Heart right ventricle (tissue), 16 donors: ENCODE measurements at regions not wholly inside any gene's neighbourhood (a gene's known extent, or its start where the extent isn't known, plus 50 kb on each side); places are given as distances from the start of the nearest gene placed in this dataset.

ENCODE experiments used
- ATAC-seq, 8 donors: fragments of 200-7000 bp; cut with Tn5 transposase; one replicate each; pipeline ENCODE4 v1.9.1; 2020; ENCODE audit warnings: mild to moderate bottlenecking in 8 of 8, moderate library complexity in 8 of 8, moderate number of reproducible peaks in 1 of 8
- DNase-seq, 2 donors: peaks; one replicate each; pipeline ENCODE4 v3.0.0-alpha.2; 2020
- H3K27ac ChIP-seq, 10 donors: fragments of 200-600 bp; sonication (generic) in 2 of 10; one replicate each; pipeline versions ENCODE4 v1.5.0 to v1.8.0; 2020 to 2022; ENCODE audit warnings: mild to moderate bottlenecking in 3 of 10
- H3K27me3 ChIP-seq, 7 donors: fragments of 200-600 bp; one replicate each; pipeline ENCODE4 v1.8.0; 2021 to 2022; ENCODE audit warnings: mild to moderate bottlenecking in 2 of 7
- H3K36me3 ChIP-seq, 9 donors: fragments of 200-600 bp; sonication (generic) in 1 of 9; one replicate each; pipeline versions ENCODE4 v1.5.0 to v1.8.0; 2020 to 2022; ENCODE audit warnings: mild to moderate bottlenecking in 2 of 9
- H3K4me1 ChIP-seq, 9 donors: fragments of 200-600 bp; sonication (generic) in 1 of 9; one replicate each; pipeline versions ENCODE4 v1.5.0 to v1.8.0; 2020 to 2022; ENCODE audit warnings: mild to moderate bottlenecking in 4 of 9
- H3K4me3 ChIP-seq, 10 donors: fragments of 200-600 bp; sonication (generic) in 2 of 10; one replicate each; pipeline versions ENCODE4 v1.5.0 to v1.8.0; 2020 to 2022; ENCODE audit warnings: mild to moderate bottlenecking in 7 of 10, moderate library complexity in 2 of 10
- H3K9me3 ChIP-seq, 11 donors: fragments of 200-600 bp in 10 of 11; sonication (generic) in 2 of 11; one replicate each; pipeline versions ENCODE4 v1.5.0 to v1.8.0; 2013 to 2022; ENCODE audit warnings: mild to moderate bottlenecking in 2 of 11, control low read depth in 1 of 11, moderate library complexity in 1 of 11
- WGBS, 2 donors: extraction: QIAGEN DNeasy Blood & Tissue Kit; methylation state at CpG; one replicate each; pipeline ENCODE4 v1.1.7; 2013; ENCODE audit warnings: inconsistent platforms in 1 of 2; 5-methylcytosine and 5-hydroxymethylcytosine counted together
- intact Hi-C, 10 donors: fragments of 100-400 bp; cut with DNase I; formaldehyde crosslinking; loops; one replicate each; pipeline versions ENCODE4 v1.11.1 to v1.14.2; 2022
- TF ChIP-seq, protein P1 (sequence below), 9 donors: fragments of 200-600 bp; sonication (generic) in 2 of 9; IDR thresholded peaks; one replicate each; pipeline versions ENCODE4 v1.5.0 to v1.8.0; 2021 to 2022; ENCODE audit warnings: antibody characterized with exemption in 9 of 9, mild to moderate bottlenecking in 5 of 9, moderate library complexity in 1 of 9
- donor health status: Arrhythmogenic right ventricular cardiomyopathy.
- donor health status: ischemic (EF 13 %, LVEDD 7.1; RV severe dilation, severe dysfunction).
- donor health status: healthy with polysubstance abuse.
- donor health status: DM: no; HTN: yes; CAD: no.
- donor health status: DM: no; HTN: no; CAD: no.
- donor health status: ischemic (EF 25% LVEDD 6.9; RV normal size, moderate dysfunction).
- donor health status: ischemic (EF 25% LVEDD 5.7; RV mildly dilated, moderate dysfunction).
- donor health status: healthy.
- donor health status: DM: yes; HTN: yes; CAD: no.
- donor health status: Ischemic cardiomyopathy.
- donor health status: ischemic (EF 35%, LVEDD 5.7; RV mildly dilated, moderate dysfunction).
- donor health status: nonischemic (EF 11% LVEDD 7.7; RV severe dilation, severe dysfunction).
- donor health status: DM: yes; HTN: yes; CAD: no.
- donor health status: PGD.
- donor health status: ischemic (EF 29% LVEDD 5.4; RV normal size, mild dysfunction).
- donor health status: nonischemic (EF 23%, LVEDD 6.1; RV moderate dilation, normal function).

- H3K9me3 ChIP-seq = peaks cover 0 to 8% (median 0%) of the 10 kb centered on the region in 11 donors
- no peaks in the 10 kb centered on the region for H3K27me3 ChIP-seq
- H3K36me3 ChIP-seq = no peaks in the 10 kb centered on the region
- intact Hi-C loops = no loop called here
- DNase-seq = no peak
- no peak overlapping the region for H3K27ac ChIP-seq
- TF ChIP-seq, protein P1, sequence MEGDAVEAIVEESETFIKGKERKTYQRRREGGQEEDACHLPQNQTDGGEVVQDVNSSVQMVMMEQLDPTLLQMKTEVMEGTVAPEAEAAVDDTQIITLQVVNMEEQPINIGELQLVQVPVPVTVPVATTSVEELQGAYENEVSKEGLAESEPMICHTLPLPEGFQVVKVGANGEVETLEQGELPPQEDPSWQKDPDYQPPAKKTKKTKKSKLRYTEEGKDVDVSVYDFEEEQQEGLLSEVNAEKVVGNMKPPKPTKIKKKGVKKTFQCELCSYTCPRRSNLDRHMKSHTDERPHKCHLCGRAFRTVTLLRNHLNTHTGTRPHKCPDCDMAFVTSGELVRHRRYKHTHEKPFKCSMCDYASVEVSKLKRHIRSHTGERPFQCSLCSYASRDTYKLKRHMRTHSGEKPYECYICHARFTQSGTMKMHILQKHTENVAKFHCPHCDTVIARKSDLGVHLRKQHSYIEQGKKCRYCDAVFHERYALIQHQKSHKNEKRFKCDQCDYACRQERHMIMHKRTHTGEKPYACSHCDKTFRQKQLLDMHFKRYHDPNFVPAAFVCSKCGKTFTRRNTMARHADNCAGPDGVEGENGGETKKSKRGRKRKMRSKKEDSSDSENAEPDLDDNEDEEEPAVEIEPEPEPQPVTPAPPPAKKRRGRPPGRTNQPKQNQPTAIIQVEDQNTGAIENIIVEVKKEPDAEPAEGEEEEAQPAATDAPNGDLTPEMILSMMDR (IDR thresholded peaks at IDR 0.05) = no peak
- no peak overlapping the region for H3K4me3 ChIP-seq
- WGBS, 2 donors = 79 to 86% methylated on average over 2 of the region's 2 CpGs
- no peak for ATAC-seq
- H3K4me1 ChIP-seq = no peaks in the 10 kb centered on the region
Observed at GRCh38 chr1:194267021-194267420, 1080.6 kb upstream of the B3GALT2 start.

- DNase-seq (no peak), ATAC-seq (no peak)
- H3K4me1 ChIP-seq = no peaks in the 10 kb centered on the region
- intact Hi-C loops = no loop called here
- WGBS, 2 donors = 67 to 84% methylated on average over 2 of the region's 2 CpGs
- H3K27me3 ChIP-seq = no peaks in the 10 kb centered on the region
- TF ChIP-seq, protein P1 (IDR thresholded peaks at IDR 0.05) = no peak
- H3K9me3 ChIP-seq = peaks cover 0 to 4% (median 0%) of the 10 kb centered on the region in 11 donors
- no peak overlapping the region for H3K4me3 ChIP-seq
- no peaks in the 10 kb centered on the region for H3K36me3 ChIP-seq
- no peak overlapping the region for H3K27ac ChIP-seq
Observed at GRCh38 chr1:194256010-194256409, 1069.6 kb upstream of the B3GALT2 start.

GRCh38 chr1:194252199-194252598 is 1065.8 kb upstream of the B3GALT2 start:
- H3K27ac ChIP-seq = no peak overlapping the region
- no peaks in the 10 kb centered on the region for H3K36me3 ChIP-seq
- TF ChIP-seq, protein P1 (IDR thresholded peaks at IDR 0.05) = no peak
- peaks cover 0 to 4% (median 0%) of the 10 kb centered on the region in 11 donors for H3K9me3 ChIP-seq
- H3K4me3 ChIP-seq = no peak overlapping the region
- DNase-seq = no peak
- no peak for ATAC-seq
- intact Hi-C loops = no loop called here
- no peaks in the 10 kb centered on the region for H3K27me3 ChIP-seq
- no peaks in the 10 kb centered on the region for H3K4me1 ChIP-seq
- 48 to 49% methylated on average over 1 of the region's 1 CpG for WGBS, 2 donors

DNA sequence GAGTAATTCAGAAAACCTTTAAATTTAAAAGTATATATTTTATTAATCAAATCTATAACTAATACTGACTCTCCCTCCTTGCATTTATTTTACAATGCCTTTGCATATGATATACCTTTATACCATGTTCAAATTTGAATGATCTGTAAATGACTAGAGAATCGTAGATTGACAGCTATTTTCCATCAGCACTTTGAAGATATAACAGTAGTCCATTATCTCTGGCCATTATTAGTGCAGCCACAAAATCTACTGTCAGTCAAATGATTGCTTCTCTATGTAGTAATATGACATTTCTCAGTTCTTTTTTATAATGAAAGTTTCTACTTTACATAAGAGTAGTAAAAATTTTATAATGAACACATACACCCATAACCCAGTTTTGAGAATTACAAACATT is 1054.8 kb upstream of the B3GALT2 start:
- Histone ChIP-seq H3K27me3 (no peaks in the 10 kb centered on the region), H3K36me3 (no peaks in the 10 kb centered on the region), H3K27ac (no peak overlapping the region), H3K4me1 (no peaks in the 10 kb centered on the region), H3K4me3 (no peak overlapping the region), H3K9me3 (no peaks in the 10 kb centered on the region)
- TF ChIP-seq, protein P1 (IDR thresholded peaks at IDR 0.05) = no peak
- DNase-seq (no peak), ATAC-seq (no peak)
- intact Hi-C loops = no loop called here
- WGBS, 2 donors = 63 to 82% methylated on average over 1 of the region's 1 CpG
